H54 (cell line): ENCODE measurements at regions not wholly inside any gene's neighbourhood (a gene's known extent, or its start where the extent isn't known, plus 50 kb on each side); places are given as distances from the start of the nearest gene placed in this dataset.

ENCODE experiments used
- DNase-seq: peaks from one replicate; pipeline ENCODE4 v3.0.0; 2011; ENCODE audit warnings: low spot score, mixed read lengths; ENCODE audit not compliant: insufficient read length
- FAIRE-seq: peaks from 3 replicates; lab custom pipeline; 2011; peaks lifted over from hg19 to GRCh38; lab: Jason Lieb, UNC
- POLR2A ChIP-seq: IDR thresholded peaks from 2 replicates; pipeline ENCODE4 v1.6.1; 2011; ENCODE audit warnings: low read depth, mild to moderate bottlenecking, low read length

GRCh38 chr9:89746385-89747116 is 141.7 kb downstream of the GADD45G start:
- TF ChIP-seq POLR2A, result no peak
- FAIRE-seq, result no peak
- DNase-seq, result no peak

GRCh38 chr9:89747596-89747995 is 142.8 kb downstream of the GADD45G start:
- DNase-seq (no peak), FAIRE-seq (no peak)
- TF ChIP-seq POLR2A, result no peak

- no peak for TF ChIP-seq POLR2A
- FAIRE-seq (no peak), DNase-seq (no peak)
Observed at GRCh38 chr9:89748021-89748670, 143.3 kb downstream of the GADD45G start.

- DNase-seq (no peak), FAIRE-seq (no peak)
- TF ChIP-seq POLR2A, result no peak
Observed at GRCh38 chr9:89748831-89749499, 144.2 kb downstream of the GADD45G start.

- no peak for DNase-seq
- FAIRE-seq, result no peak
- no peak for TF ChIP-seq POLR2A
Observed at GRCh38 chr9:89749500-89750116, 144.8 kb downstream of the GADD45G start.

GRCh38 chr9:89750117-89750791 is 145.4 kb downstream of the GADD45G start:
- no peak for TF ChIP-seq POLR2A
- no peak for FAIRE-seq
- DNase-seq, result no peak

GRCh38 chr9:89751079-89751825 is 146.4 kb downstream of the GADD45G start:
- no peak for TF ChIP-seq POLR2A
- no peak for FAIRE-seq
- DNase-seq, result no peak

GRCh38 chr9:89752154-89752553 is 147.3 kb downstream of the GADD45G start:
- TF ChIP-seq POLR2A, result no peak
- no peak for FAIRE-seq

GRCh38 chr9:89753472-89754055 is 148.8 kb downstream of the GADD45G start:
- no peak for DNase-seq
- TF ChIP-seq POLR2A, result no peak
- no peak for FAIRE-seq

More at GRCh38 chr9:89752154-89752553, 147.3 kb downstream of the GADD45G start:
- DNase-seq, result no peak

- no peak for FAIRE-seq
- TF ChIP-seq POLR2A, result no peak
- no peak for DNase-seq
Observed at GRCh38 chr9:89754193-89754592, 149.4 kb downstream of the GADD45G start.

GRCh38 chr9:89755821-89756220 is 151.0 kb downstream of the GADD45G start:
- DNase-seq, result no peak
- no peak for FAIRE-seq
- no peak for TF ChIP-seq POLR2A

GRCh38 chr9:89756891-89757537 is 152.2 kb downstream of the GADD45G start:
- DNase-seq (no peak), FAIRE-seq (no peak)
- no peak for TF ChIP-seq POLR2A
